Ovary (tissue), 7 donors: ENCODE measurements at regions not wholly inside any gene's neighbourhood (a gene's known extent, or its start where the extent isn't known, plus 50 kb on each side); places are given as distances from the start of the nearest gene placed in this dataset.
"Not testable (repeated sequence)": the region's sequence is repeated elsewhere in the genome, so short reads cannot be mapped to it uniquely, and the experiment has no call there.

Source experiments
- DNase-seq, 5 donors: peaks; one replicate each; pipeline ENCODE4 v3.0.0-alpha.2; 2019 to 2020
- H3K27ac ChIP-seq, 2 donors: fragments of 200-600 bp; one replicate each; pipeline versions ENCODE4 v1.5.1 to v1.8.0; 2019 to 2022
- H3K27me3 ChIP-seq: fragments of 200-600 bp; one replicate; pipeline ENCODE4 v1.8.0; 2022
- H3K36me3 ChIP-seq: fragments of 200-600 bp; sonication (generic); one replicate; pipeline ENCODE4 v1.5.1; 2019
- H3K4me1 ChIP-seq: one replicate; pipeline ENCODE4 v1.8.1; 2013; ENCODE audit warnings: mild to moderate bottlenecking, moderate library complexity; ENCODE audit not compliant: insufficient read depth
- H3K4me3 ChIP-seq: fragments of 200-600 bp; sonication (generic); one replicate; pipeline ENCODE4 v1.5.1; 2017
- H3K9me3 ChIP-seq, 2 donors: fragments of 200-600 bp in 1 of 2; sonication (generic) in 1 of 2; one replicate each; pipeline versions ENCODE4 v1.5.1 to v1.8.1; 2013 to 2019; ENCODE audit warnings: mild to moderate bottlenecking in 1 of 2, moderate library complexity in 1 of 2
- CTCF ChIP-seq, 3 donors: fragments of 450-650 bp in 2 of 3; fragments of 200-600 bp in 1 of 3; IDR thresholded peaks; one replicate each; pipeline versions ENCODE4 v1.5.1 to v1.8.0; 2016 to 2022; ENCODE audit warnings: antibody characterized with exemption in 3 of 3, mild to moderate bottlenecking in 1 of 3
- EP300 ChIP-seq: sonication (generic); formaldehyde crosslinking; IDR thresholded peaks from one replicate; pipeline ENCODE4 v1.6.1; 2017; ENCODE audit warnings: antibody characterized with exemption
- POLR2A ChIP-seq: fragments of 450-650 bp; IDR thresholded peaks from one replicate; pipeline ENCODE4 v1.6.1; 2017; ENCODE audit warnings: antibody characterized with exemption, mild to moderate bottlenecking, moderate library complexity
- WGBS, 3 donors: extraction: QIAGEN DNeasy Blood & Tissue Kit in 1 of 3; methylation state at CpG; one replicate each; pipeline versions ENCODE4 v1.1.5 to v1.1.7; 2013 to 2017; 5-methylcytosine and 5-hydroxymethylcytosine counted together
- intact Hi-C, 4 donors: fragments of 100-400 bp; cut with DNase I; formaldehyde crosslinking; loops; one replicate each; pipeline versions ENCODE4 v1.11.0 to v1.15.1; 2022 to 2023
- donor health status: DM: no; HTN: no; CAD: no; lungs with moderate emphysema.
- donor health status: DM: no; HTN: no; CAD: no.
- donor health status: Bipolar disorder and iron deficiency.
- donor health status: DM: no; HTN: no; CAD: no.
- donor health status: DM: yes; HTN: yes; CAD: no.

GRCh38 chr5:71925608-71926091, 181.6 kb upstream of the MAP1B start:
- no peak for DNase-seq
- H3K27ac ChIP-seq, result no peak overlapping the region
- no peaks in the 10 kb centered on the region for H3K9me3 ChIP-seq
- intact Hi-C loops, result no loop called here
- no peak overlapping the region for H3K4me3 ChIP-seq
- H3K36me3 ChIP-seq, result no peaks in the 10 kb centered on the region
- no peaks in the 10 kb centered on the region for H3K27me3 ChIP-seq
- H3K4me1 ChIP-seq, result no peaks in the 10 kb centered on the region
- TF ChIP-seq CTCF (IDR thresholded peaks at IDR 0.05) (no peak), POLR2A (no peak), EP300 (no peak)
- WGBS, 3 donors, result 27 to 45% (median 42%) methylated on average over 4 of the region's 4 CpGs

- Histone ChIP-seq H3K4me3 (no peak overlapping the region), H3K4me1 (peaks cover 3% of the 10 kb centered on the region), H3K27me3 (no peaks in the 10 kb centered on the region), H3K27ac (no peak overlapping the region), H3K36me3 (no peaks in the 10 kb centered on the region), H3K9me3 (no peaks in the 10 kb centered on the region)
- TF ChIP-seq CTCF (IDR thresholded peaks at IDR 0.05) (no peak), POLR2A (no peak), EP300 (no peak)
- intact Hi-C loops, result no loop called here
- WGBS, 3 donors, result 76 to 83% (median 80%) methylated on average over 3 of the region's 3 CpGs
- DNase-seq, result no peak
These were observed 178.3 kb upstream of the MAP1B start for GRCh38 chr5:71929003-71929402.

GRCh38 chr5:71930554-71930953, 176.7 kb upstream of the MAP1B start:
- H3K4me1 ChIP-seq, H3K9me3 ChIP-seq, H3K27me3 ChIP-seq, H3K27ac ChIP-seq, DNase-seq, H3K36me3 ChIP-seq, intact Hi-C loops, H3K4me3 ChIP-seq: not testable (repeated sequence)

- Histone ChIP-seq H3K27me3 (no peaks in the 10 kb centered on the region), H3K4me3 (no peak overlapping the region), H3K4me1 (peaks cover 3% of the 10 kb centered on the region), H3K36me3 (no peaks in the 10 kb centered on the region), H3K9me3 (no peaks in the 10 kb centered on the region), H3K27ac (no peak overlapping the region)
- intact Hi-C loops, result no loop called here
- no peak for DNase-seq
- TF ChIP-seq EP300 (no peak), POLR2A (no peak), CTCF (IDR thresholded peaks at IDR 0.05) (no peak)
- WGBS, 3 donors, result 20 to 45% (median 25%) methylated on average over 1 of the region's 1 CpG
These were observed 175.1 kb upstream of the MAP1B start for GRCh38 chr5:71932131-71932654.

- WGBS, 3 donors, result 31 to 35% (median 34%) methylated on average over 8 of the region's 8 CpGs
These were observed 174.5 kb upstream of the MAP1B start for GRCh38 chr5:71932655-71933338.

More at GRCh38 chr5:71932655-71933338, 174.5 kb upstream of the MAP1B start:
- TF ChIP-seq POLR2A (no peak), CTCF (IDR thresholded peaks at IDR 0.05) (no peak), EP300 (no peak)
- DNase-seq, result peak; percentile 45 to 73 (median 60)
- no peaks in the 10 kb centered on the region for H3K27me3 ChIP-seq
- H3K4me3 ChIP-seq, result no peak overlapping the region
- no peaks in the 10 kb centered on the region for H3K36me3 ChIP-seq
- peaks cover 3% of the 10 kb centered on the region for H3K4me1 ChIP-seq
- H3K9me3 ChIP-seq, result no peaks in the 10 kb centered on the region
- intact Hi-C loops, result no loop called here
- no peak overlapping the region for H3K27ac ChIP-seq
